HFFc6 (cell line): ENCODE measurements at regions not wholly inside any gene's neighbourhood (a gene's known extent, or its start where the extent isn't known, plus 50 kb on each side); places are given as distances from the start of the nearest gene placed in this dataset.
A peak's percentile ranks its signal among the peaks of the same experiment; 100 is the strongest.

Experiments
- DNase-seq: peaks from one replicate; pipeline ENCODE4 v3.0.0-alpha.2; 2018
- H3K27ac Mint-ChIP-seq: 2 replicates; pipeline ENCODE4 v1.8.0; 2020; ENCODE audit warnings: mild to moderate bottlenecking, mixed read lengths
- H3K27me3 Mint-ChIP-seq: 2 replicates; pipeline ENCODE4 v1.8.0; 2021; ENCODE audit warnings: mild to moderate bottlenecking, moderate library complexity, mixed read lengths; ENCODE audit not compliant: insufficient read depth
- H3K36me3 Mint-ChIP-seq: 2 replicates; pipeline ENCODE4 v1.8.0; 2021; ENCODE audit warnings: low read depth, mixed read lengths
- H3K4me1 Mint-ChIP-seq: 2 replicates; pipeline ENCODE4 v1.8.0; 2020; ENCODE audit warnings: low read depth, mixed read lengths
- H3K4me3 Mint-ChIP-seq: 2 replicates; pipeline ENCODE4 v1.8.0; 2020; ENCODE audit warnings: mild to moderate bottlenecking, moderate library complexity, mixed read lengths
- H3K9me3 Mint-ChIP-seq: 2 replicates; pipeline ENCODE4 v1.8.0; 2020; ENCODE audit warnings: mild to moderate bottlenecking, mixed read lengths
- TF ChIP-seq, protein P1 (sequence below): fragments of 200-600 bp; sonication (generic); IDR thresholded peaks from 2 replicates; pipeline ENCODE4 v1.5.0; 2021; ENCODE audit warnings: antibody characterized with exemption, mild to moderate bottlenecking

DNA sequence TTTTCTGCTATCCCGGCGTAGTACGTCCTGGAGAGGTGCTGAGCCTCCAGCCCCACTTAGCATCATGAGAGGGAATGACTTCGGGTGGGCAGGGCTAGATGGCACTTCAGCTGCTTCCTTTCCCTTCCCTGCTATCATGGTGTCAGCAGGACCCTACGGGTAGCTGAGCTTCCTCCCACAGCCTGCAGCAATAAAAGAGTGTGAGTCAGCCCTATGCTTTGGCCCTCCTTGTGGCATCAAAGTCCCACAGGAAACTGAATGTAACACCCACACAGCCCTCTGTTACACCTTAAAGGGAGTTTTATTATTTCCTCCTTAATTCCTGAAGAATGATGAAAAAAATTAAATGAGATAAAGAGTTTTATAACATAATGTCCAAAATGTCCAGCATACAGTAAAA is 458.1 kb downstream of the RPS24 start:
- peaks cover 23% of the 10 kb centered on the region for H3K36me3 Mint-ChIP-seq
- H3K27ac Mint-ChIP-seq = no peak overlapping the region
- peaks cover 39% of the 10 kb centered on the region for H3K4me1 Mint-ChIP-seq
- TF ChIP-seq, protein P1, sequence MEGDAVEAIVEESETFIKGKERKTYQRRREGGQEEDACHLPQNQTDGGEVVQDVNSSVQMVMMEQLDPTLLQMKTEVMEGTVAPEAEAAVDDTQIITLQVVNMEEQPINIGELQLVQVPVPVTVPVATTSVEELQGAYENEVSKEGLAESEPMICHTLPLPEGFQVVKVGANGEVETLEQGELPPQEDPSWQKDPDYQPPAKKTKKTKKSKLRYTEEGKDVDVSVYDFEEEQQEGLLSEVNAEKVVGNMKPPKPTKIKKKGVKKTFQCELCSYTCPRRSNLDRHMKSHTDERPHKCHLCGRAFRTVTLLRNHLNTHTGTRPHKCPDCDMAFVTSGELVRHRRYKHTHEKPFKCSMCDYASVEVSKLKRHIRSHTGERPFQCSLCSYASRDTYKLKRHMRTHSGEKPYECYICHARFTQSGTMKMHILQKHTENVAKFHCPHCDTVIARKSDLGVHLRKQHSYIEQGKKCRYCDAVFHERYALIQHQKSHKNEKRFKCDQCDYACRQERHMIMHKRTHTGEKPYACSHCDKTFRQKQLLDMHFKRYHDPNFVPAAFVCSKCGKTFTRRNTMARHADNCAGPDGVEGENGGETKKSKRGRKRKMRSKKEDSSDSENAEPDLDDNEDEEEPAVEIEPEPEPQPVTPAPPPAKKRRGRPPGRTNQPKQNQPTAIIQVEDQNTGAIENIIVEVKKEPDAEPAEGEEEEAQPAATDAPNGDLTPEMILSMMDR = no peak
- no peak overlapping the region for H3K4me3 Mint-ChIP-seq
- H3K9me3 Mint-ChIP-seq = peaks cover 31% of the 10 kb centered on the region
- H3K27me3 Mint-ChIP-seq = peaks cover 10% of the 10 kb centered on the region
- DNase-seq = peak; percentile 39

DNA sequence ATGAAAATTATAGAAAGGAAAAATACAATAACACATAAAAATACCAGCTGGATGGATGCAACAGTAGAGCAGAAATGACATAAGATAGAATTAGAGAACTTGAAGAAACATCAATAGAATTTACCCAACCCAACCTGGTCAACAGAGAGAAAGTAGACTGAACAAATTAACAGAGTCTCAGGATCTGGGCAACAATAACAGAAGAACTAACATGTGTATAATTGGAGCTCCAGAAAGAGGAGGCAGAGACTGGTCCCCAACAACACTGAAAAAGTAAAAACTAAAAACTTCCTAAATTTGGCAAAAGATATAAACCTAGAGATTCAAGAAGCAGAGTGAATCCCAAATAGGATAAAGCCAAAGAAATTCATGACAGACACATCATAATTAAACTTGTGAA is 458.8 kb downstream of the RPS24 start:
- H3K27ac Mint-ChIP-seq = no peak overlapping the region
- peaks cover 31% of the 10 kb centered on the region for H3K9me3 Mint-ChIP-seq
- peaks cover 39% of the 10 kb centered on the region for H3K4me1 Mint-ChIP-seq
- peaks cover 23% of the 10 kb centered on the region for H3K36me3 Mint-ChIP-seq
- no peak for DNase-seq
- H3K27me3 Mint-ChIP-seq = peaks cover 9% of the 10 kb centered on the region
- H3K4me3 Mint-ChIP-seq = no peak overlapping the region
- TF ChIP-seq, protein P1 = no peak

DNA sequence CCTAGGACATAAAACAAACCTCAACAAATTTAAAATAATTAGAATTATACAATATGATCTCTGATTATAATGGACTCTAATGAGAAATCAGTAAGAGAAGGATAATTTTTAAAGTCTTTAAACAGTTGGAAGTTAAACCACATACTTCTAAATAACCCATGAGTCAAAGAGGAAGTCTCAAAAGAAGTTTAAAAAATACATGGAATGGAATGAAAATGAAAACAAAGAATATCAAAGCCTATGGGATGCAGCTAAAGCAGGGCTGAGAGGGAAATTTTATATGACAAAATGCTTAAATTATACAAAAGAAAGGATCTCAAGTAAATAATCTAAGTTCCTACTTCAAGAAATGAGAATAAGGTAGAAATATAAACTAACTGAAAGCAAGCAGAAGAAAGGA is 460.5 kb downstream of the RPS24 start:
- Mint-ChIP-seq H3K9me3 (peaks cover 24% of the 10 kb centered on the region), H3K4me3 (no peak overlapping the region), H3K27me3 (peaks cover 9% of the 10 kb centered on the region), H3K27ac (no peak overlapping the region), H3K36me3 (peaks cover 22% of the 10 kb centered on the region), H3K4me1 (peaks cover 39% of the 10 kb centered on the region)
- TF ChIP-seq, protein P1 = no peak
- no peak for DNase-seq

DNA sequence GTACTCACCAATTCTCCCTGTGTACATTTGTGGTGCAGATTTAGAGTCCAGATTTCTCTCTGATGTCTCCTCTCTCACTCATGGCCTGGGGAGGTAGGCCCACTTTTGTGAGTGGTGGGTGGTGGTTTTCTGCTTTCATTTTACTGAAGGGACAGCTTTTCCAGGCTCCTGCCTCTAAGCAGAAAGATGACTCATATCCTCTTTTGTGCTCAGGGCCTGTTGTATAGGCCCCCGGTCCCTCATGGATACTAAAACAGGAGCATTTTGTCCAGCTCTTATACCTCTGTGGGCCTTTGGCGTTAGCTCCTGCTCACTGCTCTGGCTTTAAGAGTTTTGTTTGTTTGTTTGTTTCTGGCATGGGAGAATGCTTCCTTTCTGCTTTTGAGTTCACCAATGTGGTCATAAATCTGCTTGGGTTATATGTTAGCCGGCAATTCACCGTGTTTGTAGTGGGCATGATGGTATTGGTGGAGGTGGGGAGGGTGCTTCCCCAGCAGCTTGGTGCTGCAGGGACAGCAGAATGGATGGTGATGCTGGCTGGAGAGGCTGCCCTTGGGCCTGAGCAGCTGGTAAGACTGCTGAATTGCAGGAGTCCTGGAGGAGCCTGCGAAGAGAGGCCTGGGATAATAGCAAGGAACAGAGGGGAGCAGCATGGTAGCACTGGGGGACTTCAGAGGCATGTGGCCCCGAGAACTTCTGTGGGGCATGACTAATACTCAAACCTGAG is 468.7 kb downstream of the RPS24 start:
- DNase-seq = peak; percentile 10
- Mint-ChIP-seq H3K36me3 (peaks cover 5% of the 10 kb centered on the region; the same call in 1 of the 2 replicates), H3K4me1 (peaks cover 20% of the 10 kb centered on the region), H3K4me3 (peak overlapping the region; percentile 33; the same call in 1 of the 2 replicates), H3K9me3 (peaks cover 4% of the 10 kb centered on the region; the same call in 1 of the 2 replicates), H3K27ac (peak overlapping the region; percentile 46), H3K27me3 (no peaks in the 10 kb centered on the region; the same call in 1 of the 2 replicates)
- TF ChIP-seq, protein P1 = no peak

DNA sequence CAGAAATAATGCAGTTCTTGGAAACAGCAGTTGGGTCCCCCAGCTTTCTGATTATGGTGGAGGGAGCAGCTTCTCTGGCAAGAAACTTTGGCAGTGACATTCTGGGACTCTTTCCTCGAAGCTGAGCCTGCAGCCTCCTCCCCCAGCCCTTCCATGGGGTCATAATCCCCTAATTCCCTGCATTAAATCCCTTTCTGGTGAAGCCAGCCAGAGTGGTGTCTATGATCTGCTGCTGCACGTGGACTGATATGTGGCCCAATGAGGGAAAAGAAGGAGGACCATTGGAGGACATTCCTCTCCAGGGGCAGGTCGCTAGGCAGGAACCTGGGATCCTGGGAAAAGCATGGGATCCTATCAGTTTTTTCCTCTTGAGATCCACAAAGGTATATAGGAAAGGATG is 470.5 kb downstream of the RPS24 start:
- Mint-ChIP-seq H3K4me1 (peaks cover 20% of the 10 kb centered on the region), H3K36me3 (peaks cover 5% of the 10 kb centered on the region; the same call in 1 of the 2 replicates), H3K9me3 (peaks cover 4% of the 10 kb centered on the region; the same call in 1 of the 2 replicates), H3K27me3 (peaks cover under 1% of the 10 kb centered on the region), H3K27ac (no peak overlapping the region), H3K4me3 (no peak overlapping the region)
- TF ChIP-seq, protein P1 = no peak
- DNase-seq = no peak
